HK-2 (cell line): ENCODE measurements at regions not wholly inside any gene's neighbourhood (a gene's known extent, or its start where the extent isn't known, plus 50 kb on each side); places are given as distances from the start of the nearest gene placed in this dataset.

Experiments used
- DNase-seq: peaks from one replicate; pipeline ENCODE4 v3.0.0-alpha.2; 2018; ENCODE audit not compliant: unreplicated experiment

DNA sequence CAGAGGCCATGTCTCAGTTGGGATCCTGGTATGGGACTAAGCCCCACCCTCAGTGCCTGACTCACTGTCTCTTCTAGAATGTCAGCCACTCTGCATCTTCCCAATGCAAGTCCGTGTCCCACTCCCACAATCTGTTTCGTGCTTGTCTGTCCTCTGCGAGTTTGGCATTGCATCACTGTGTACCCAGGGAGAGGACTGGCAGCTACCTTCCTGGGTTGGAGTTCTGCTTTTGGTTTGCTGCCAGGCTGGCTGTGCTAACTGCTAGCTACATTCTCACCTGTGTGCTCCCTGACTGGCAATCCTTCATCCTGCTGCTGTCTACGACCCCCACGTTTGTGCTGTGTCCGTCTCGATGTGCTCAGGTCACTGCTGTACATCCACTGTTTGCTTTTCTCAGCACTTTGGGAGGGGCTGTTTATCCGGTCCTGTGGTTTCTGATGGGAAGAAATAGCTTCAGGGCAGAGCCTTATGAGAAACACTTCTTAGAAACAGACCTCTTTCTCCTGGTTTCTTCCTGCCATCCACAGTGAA is 56.0 kb upstream of the GLI3 start:
- DNase-seq, result no peak

GRCh38 chr7:42289473-42289872 is 52.5 kb upstream of the GLI3 start:
- no peak for DNase-seq
